Motor neuron (in vitro differentiated cells): ENCODE measurements at regions not wholly inside any gene's neighbourhood (a gene's known extent, or its start where the extent isn't known, plus 50 kb on each side); places are given as distances from the start of the nearest gene placed in this dataset.
"Not testable (repeated sequence)": the region's sequence is repeated elsewhere in the genome, so short reads cannot be mapped to it uniquely, and the experiment has no call there.

Source experiments
- ATAC-seq, 8 experiments: fragments of 200-7000 bp; cut with Tn5 transposase; replicated peaks in 6 of 8; 2 replicates each; pipeline ENCODE4 v1.8.0; 2021; ENCODE audit warnings: mild to moderate bottlenecking in 8 of 8, moderate library complexity in 8 of 8
- H3K27ac ChIP-seq, 2 donors: fragments of 250-450 bp; sonication (Bioruptor Pico); 2 replicates each; pipeline ENCODE4 v1.9.0; 2021; ENCODE audit warnings: antibody characterized with exemption in 2 of 2, mild to moderate bottlenecking in 2 of 2, moderate library complexity in 1 of 2
- H3K4me1 ChIP-seq, 2 donors: fragments of 250-450 bp; sonication (Bioruptor Pico); replicated peaks in 1 of 2; 2 replicates each; pipeline ENCODE4 v1.6.1; 2021; ENCODE audit warnings: antibody characterized with exemption in 2 of 2, mild to moderate bottlenecking in 2 of 2, moderate library complexity in 1 of 2
- H3K4me3 ChIP-seq, 5 donors: fragments of 250-450 bp; sonication (Bioruptor Pico); 2 replicates each; pipeline ENCODE4 v1.9.0; 2021; ENCODE audit warnings: antibody characterized with exemption in 5 of 5, mild to moderate bottlenecking in 5 of 5, moderate library complexity in 4 of 5
- WGBS, 10 experiments: fragments of 450-650 bp; shearing (Covaris generic); methylation state at CpG; one replicate each; pipeline ENCODE4 v1.0.0; 2022; 5-methylcytosine and 5-hydroxymethylcytosine counted together
- in situ Hi-C, 9 experiments: fragments of 400-800 bp; cut with MboI; loops; one replicate each; pipeline ENCODE4 v1.15.0; 2021; ENCODE audit warnings: low sequenced_read_pairs in 9 of 9, low pct_unique_long_range_greater_than_20kb in 2 of 9; ENCODE audit not compliant: unreplicated experiment in 9 of 9

DNA sequence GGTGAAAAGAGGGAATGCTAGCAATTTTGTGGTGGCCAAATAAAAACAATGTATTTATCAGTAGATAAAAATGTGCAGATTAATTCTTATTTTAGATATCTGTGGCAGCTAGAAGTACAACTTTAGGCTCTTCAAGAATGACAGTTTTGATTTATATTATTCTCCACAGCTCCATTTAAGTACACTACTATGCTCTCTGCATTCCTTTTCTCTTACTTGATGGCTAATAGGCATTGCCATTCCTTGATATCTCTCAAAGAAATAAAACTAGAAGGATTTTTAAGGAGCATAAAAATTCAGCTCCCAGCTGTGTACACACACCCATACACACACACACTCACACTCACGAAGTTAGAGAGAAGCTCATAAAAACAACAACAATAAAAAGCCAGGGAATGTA, 59.4 kb upstream of the H2AZ1 start:
- Histone ChIP-seq H3K4me1 (peaks cover 0 to 20% of the 10 kb centered on the region in 2 donors), H3K4me3 (no peak overlapping the region), H3K27ac (no peak overlapping the region)
- 43 to 88% (median 75%) methylated on average over 1 of the region's 1 CpG; no CpG with 5 or more reads in 5 of the 10 experiments for WGBS, 10 experiments
- in situ Hi-C loops: no loop called here
- ATAC-seq: no peak

DNA sequence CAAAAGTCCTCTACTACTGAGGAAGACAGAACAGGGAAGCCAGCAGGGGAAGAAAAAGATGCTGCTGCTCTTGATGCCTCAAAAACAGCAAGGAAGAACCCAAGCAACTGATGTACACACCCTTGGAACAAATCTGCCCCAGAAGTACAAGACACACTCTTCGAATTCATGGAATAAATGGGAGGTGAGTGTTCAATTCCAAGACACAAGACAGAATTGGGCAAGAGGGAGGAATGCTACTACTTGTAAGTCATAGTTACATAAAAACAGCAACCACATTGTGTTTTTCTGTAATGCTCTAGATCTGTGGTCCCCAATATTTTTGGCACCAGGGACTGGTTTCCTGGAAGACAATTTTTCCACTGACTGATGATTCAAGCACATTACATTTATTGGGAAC, 58.0 kb upstream of the H2AZ1 start:
- WGBS, 10 experiments: 0 to 100% (median 100%) methylated on average over 1 of the region's 1 CpG; no CpG with 5 or more reads in 7 of the 10 experiments
- ATAC-seq: no peak

DNA sequence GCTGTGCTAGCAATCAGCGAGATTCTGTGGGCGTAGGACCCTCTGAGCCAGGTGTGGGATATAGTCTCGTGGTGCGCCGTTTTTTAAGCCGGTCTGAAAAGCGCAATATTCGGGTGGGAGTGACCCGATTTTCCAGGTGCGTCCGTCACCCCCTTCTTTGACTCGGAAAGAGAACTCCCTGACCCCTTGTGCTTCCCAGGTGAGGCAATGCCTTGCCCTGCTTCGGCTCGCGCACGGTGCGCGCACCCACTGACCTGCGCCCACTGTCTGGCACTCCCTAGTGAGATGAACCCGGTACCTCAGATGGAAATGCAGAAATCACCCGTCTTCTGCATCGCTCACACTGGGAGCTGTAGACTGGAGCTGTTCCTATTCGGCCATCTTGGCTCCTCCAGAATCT, 56.1 kb upstream of the H2AZ1 start:
- ATAC-seq, H3K4me1 ChIP-seq, in situ Hi-C loops, H3K27ac ChIP-seq, H3K4me3 ChIP-seq: not testable (repeated sequence)
- 33% methylated on average over 1 of the region's 23 CpGs; no CpG with 5 or more reads in 9 of the 10 experiments for WGBS, 10 experiments

More for the DNA sequence above, 58.0 kb upstream of the H2AZ1 start:
- in situ Hi-C loops: no loop called here
- Histone ChIP-seq H3K27ac (no peak overlapping the region), H3K4me3 (no peak overlapping the region), H3K4me1 (peaks cover 0 to 20% of the 10 kb centered on the region in 2 donors)
